ENCODE measurements at regions not wholly inside any gene's neighbourhood (a gene's known extent, or its start where the extent isn't known, plus 50 kb on each side); places are given as distances from the start of the nearest gene placed in this dataset.

DNA sequence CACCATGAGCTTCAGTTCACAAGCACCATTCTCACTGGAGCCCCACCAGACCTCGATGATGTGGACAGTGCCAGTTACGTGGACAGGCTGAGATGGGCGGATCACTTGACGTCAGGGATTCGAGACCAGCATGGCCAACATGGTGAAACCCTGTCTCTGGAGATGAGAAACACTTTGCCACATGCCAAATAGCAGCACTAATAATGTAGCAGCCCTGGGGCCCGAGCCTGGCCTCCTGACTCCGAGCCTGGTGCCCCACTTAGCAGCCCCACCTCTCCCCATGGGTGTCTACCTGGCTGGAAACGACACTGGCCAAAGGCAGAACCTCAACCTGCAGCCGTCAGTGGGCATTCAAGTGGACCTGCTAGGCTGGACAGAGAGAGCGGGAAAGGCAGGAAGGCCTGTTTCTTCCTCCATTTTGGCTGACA lies 129.1 kb downstream of the TOMM20 start:
- intact Hi-C loops (cut with DNase I) = no loop called here
- H3K4me3 ChIP-seq = no peak overlapping the region
- H3K9me3 ChIP-seq = no peaks in the 10 kb centered on the region
- no peaks in the 10 kb centered on the region for H3K36me3 ChIP-seq
- H3K27ac ChIP-seq = no peak overlapping the region
- TF ChIP-seq, protein P1, sequence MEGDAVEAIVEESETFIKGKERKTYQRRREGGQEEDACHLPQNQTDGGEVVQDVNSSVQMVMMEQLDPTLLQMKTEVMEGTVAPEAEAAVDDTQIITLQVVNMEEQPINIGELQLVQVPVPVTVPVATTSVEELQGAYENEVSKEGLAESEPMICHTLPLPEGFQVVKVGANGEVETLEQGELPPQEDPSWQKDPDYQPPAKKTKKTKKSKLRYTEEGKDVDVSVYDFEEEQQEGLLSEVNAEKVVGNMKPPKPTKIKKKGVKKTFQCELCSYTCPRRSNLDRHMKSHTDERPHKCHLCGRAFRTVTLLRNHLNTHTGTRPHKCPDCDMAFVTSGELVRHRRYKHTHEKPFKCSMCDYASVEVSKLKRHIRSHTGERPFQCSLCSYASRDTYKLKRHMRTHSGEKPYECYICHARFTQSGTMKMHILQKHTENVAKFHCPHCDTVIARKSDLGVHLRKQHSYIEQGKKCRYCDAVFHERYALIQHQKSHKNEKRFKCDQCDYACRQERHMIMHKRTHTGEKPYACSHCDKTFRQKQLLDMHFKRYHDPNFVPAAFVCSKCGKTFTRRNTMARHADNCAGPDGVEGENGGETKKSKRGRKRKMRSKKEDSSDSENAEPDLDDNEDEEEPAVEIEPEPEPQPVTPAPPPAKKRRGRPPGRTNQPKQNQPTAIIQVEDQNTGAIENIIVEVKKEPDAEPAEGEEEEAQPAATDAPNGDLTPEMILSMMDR (IDR thresholded peaks at IDR 0.05) = no peak
- no peaks in the 10 kb centered on the region for H3K27me3 ChIP-seq
- peaks cover 18 to 37% of the 10 kb centered on the region in 2 donors for H3K4me1 ChIP-seq
- ATAC-seq = no peak
- no peak for DNase-seq

DNA sequence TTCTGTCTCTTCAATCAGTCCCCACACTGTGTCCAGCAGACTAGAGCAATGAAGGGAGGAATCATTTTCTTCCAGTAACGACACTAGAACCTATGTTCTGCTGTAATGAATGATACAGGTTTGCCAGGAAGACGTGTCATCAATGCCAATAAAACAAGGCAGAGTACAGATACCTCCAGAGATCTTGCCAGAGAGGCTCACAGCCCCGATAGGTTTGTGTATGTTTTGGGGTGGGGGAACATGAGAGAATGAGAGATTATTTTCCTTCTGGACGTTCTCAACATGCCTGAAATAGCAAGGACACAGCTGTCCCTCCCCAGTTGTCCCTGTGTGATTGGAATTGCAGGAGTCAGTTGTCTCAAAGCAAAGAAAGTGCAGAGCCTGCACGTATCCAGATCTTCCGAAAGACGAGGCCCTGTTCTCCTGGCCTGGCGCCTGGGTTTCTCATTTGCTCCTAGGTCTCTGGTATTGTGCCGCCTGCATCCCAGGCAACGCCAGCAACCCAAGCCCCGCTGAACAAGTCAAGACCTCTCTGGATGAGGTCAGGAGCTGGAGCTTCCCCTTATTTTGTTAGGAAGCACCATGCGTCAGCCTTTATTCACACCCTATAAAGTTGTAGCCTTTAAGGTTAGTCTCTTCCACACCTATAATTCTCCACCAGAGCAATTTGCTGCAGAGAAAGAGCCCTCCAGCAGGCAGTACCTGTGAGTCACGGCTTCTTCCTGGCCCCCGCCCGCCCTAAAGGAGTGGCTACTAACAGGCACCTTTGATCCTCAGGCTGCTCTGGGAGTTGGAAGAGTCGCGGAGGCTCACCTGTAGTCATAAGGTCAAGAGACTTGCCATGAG lies 130.5 kb downstream of the TOMM20 start:
- TF ChIP-seq, protein P1 (IDR thresholded peaks at IDR 0.05) = no peak
- Histone ChIP-seq H3K4me1 (peaks cover 18 to 40% of the 10 kb centered on the region in 2 donors), H3K27me3 (no peaks in the 10 kb centered on the region), H3K4me3 (no peak overlapping the region), H3K36me3 (no peaks in the 10 kb centered on the region), H3K27ac (peak overlapping the region; percentile 74 to 86), H3K9me3 (no peaks in the 10 kb centered on the region)
- DNase-seq (peak in 1 of 4 donors; percentile 58), ATAC-seq (peak; percentile 74)
- intact Hi-C loops (cut with DNase I) = no loop called here

DNA sequence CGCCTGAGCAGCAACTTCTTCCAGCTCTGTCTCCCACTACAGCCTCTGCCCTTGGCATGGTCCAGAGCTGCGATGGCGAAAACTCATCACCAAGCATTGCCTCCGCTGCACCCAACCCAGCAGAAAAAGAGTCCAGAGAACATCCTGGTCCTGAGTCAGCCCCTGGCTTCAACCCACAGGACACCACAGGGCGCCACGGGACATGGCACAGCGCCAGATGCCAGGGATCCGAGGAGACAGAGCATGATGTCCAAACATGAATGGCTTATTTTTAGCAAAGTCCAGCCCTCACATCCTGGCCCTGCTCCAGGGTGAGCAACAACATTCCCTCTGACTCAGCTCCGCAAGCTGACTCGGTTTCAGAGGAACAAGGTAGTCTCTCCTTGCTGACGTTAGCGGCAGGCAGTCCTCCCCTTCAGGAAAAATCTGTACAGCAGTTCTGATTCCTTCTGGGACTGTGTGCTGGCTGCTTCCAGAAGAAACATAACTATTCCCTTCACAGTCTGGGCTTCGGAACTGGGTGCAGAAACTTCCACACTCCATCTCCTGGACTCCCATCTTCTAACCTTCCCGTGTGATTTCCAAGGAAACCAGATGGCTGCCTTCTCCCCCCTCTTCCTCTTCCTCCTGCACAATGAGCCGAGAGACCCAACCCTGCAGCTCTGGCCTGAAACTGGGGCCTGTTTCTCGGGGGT lies 131.3 kb downstream of the TOMM20 start:
- TF ChIP-seq, protein P1 (IDR thresholded peaks at IDR 0.05) = no peak

DNA sequence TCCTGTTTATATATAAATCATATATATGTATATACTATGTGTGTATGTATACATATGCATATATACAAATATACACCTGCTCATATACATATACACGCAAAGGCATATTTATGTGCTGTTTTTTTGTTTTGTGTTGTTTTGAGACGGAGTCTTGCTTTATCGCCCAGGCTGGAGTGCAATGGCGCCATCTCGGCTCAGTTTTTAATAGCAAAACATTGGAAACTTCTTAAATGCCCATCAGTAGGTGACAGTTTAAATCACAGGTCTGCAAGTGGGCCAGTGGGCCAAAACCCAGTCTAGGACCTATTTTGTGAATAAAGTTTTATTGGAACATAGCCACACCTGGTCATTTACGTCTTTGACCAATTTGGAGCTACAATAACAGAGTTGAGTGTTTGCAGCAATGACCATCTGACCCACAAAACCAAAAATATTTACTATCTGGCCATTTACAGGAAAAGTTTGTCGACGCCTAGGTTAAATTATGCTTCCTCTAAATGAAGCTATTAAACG lies 132.3 kb downstream of the TOMM20 start:
- H3K4me3 ChIP-seq = no peak overlapping the region
- no peaks in the 10 kb centered on the region for H3K36me3 ChIP-seq
- H3K27me3 ChIP-seq = no peaks in the 10 kb centered on the region
- TF ChIP-seq, protein P1 (IDR thresholded peaks at IDR 0.05) = no peak
- ATAC-seq (no peak), DNase-seq (no peak)
- intact Hi-C loops (cut with DNase I) = no loop called here
- H3K9me3 ChIP-seq = no peaks in the 10 kb centered on the region
- peak overlapping the region in 1 of 2 donors; percentile 74 for H3K27ac ChIP-seq
- peaks cover 18 to 40% of the 10 kb centered on the region in 2 donors for H3K4me1 ChIP-seq

More for the DNA sequence above, 131.3 kb downstream of the TOMM20 start:
- ATAC-seq (peak; percentile 89), DNase-seq (peak; percentile 42 to 93 (median 78))
- peaks cover 18 to 40% of the 10 kb centered on the region in 2 donors for H3K4me1 ChIP-seq
- H3K27ac ChIP-seq = peak overlapping the region; percentile 74 to 86
- no peak overlapping the region for H3K4me3 ChIP-seq
- H3K9me3 ChIP-seq = no peaks in the 10 kb centered on the region
- no peaks in the 10 kb centered on the region for H3K27me3 ChIP-seq
- no peaks in the 10 kb centered on the region for H3K36me3 ChIP-seq
- intact Hi-C loops (cut with DNase I) = no loop called here
